A549 (cell line): ENCODE measurements at regions not wholly inside any gene's neighbourhood (a gene's known extent, or its start where the extent isn't known, plus 50 kb on each side); places are given as distances from the start of the nearest gene placed in this dataset.

Experiments
- ATAC-seq, 2 experiments: fragments of 200-7000 bp in 1 of 2; fragments of >200 bp in 1 of 2; cut with Nextera tagmentation in 1 of 2; cut with Tn5 transposase in 1 of 2; 3 replicates each; pipeline versions ENCODE4 v1.8.0 to v1.9.1; 2018 to 2020; ENCODE audit warnings: mild to moderate bottlenecking in 1 of 2, moderate library complexity in 1 of 2
- CTCF ChIA-PET: fragments of 300-600 bp; sonication (Branson Sonifier 250); formaldehyde crosslinking; extraction: SDS; loops from one replicate; lab custom pipeline; 2021; ENCODE audit warnings: antibody characterized with exemption, inconsistent platforms; lab: Yijun Ruan, JAX
- POLR2A ChIA-PET: fragments of 350-600 bp; formaldehyde crosslinking; extraction: SDS; loops from one replicate; lab custom pipeline; 2021; ENCODE audit warnings: antibody characterized with exemption, inconsistent platforms; lab: Yijun Ruan, JAX
- DNase-seq, 2 experiments: peaks; one replicate each; pipeline versions ENCODE4 v3.0.0 to v3.0.0-alpha.2; 2011 to 2016; ENCODE audit warnings: low read depth in 1 of 2, low spot score in 1 of 2
- FAIRE-seq: peaks from 2 replicates; lab custom pipeline; 2011; peaks lifted over from hg19 to GRCh38; lab: Jason Lieb, UNC
- H3K27ac ChIP-seq, 2 experiments: fragments of >200 bp; sonication (Bioruptor Twin); formaldehyde crosslinking; 3 replicates each; pipeline ENCODE4 v1.5.1; 2016 to 2017
- H3K4me1 ChIP-seq: fragments of >200 bp; sonication (Bioruptor Twin); formaldehyde crosslinking; 3 replicates; pipeline ENCODE4 v1.6.1; 2016
- H3K4me2 ChIP-seq: fragments of >200 bp; sonication (Bioruptor Twin); formaldehyde crosslinking; 3 replicates; pipeline ENCODE4 v1.6.1; 2016
- H3K4me3 ChIP-seq: fragments of >200 bp; sonication (Bioruptor Twin); formaldehyde crosslinking; 3 replicates; pipeline ENCODE4 v1.5.1; 2016
- H3K9me3 ChIP-seq: fragments of >200 bp; sonication (Bioruptor Twin); formaldehyde crosslinking; 3 replicates; pipeline ENCODE4 v1.6.1; 2016
- ATOH8 ChIP-seq: fragments of 250-450 bp; sonication (Bioruptor Pico); IDR thresholded peaks from 2 replicates; pipeline ENCODE4 v1.5.0; 2020; ENCODE audit warnings: low read depth, mild to moderate bottlenecking, moderate library complexity
- BHLHE40 ChIP-seq: IDR thresholded peaks from 2 replicates; pipeline ENCODE4 v1.6.1; 2012; ENCODE audit warnings: low read depth, low read length, inconsistent platforms
- CBX2 ChIP-seq: fragments of 200-600 bp; sonication (generic); IDR thresholded peaks from 2 replicates; pipeline ENCODE4 v1.6.1; 2016; ENCODE audit warnings: low read depth, mild to moderate bottlenecking, borderline replicate concordance
- CEBPB ChIP-seq, 2 experiments: fragments of >200 bp in 1 of 2; sonication (Bioruptor Twin) in 1 of 2; formaldehyde crosslinking in 1 of 2; IDR thresholded peaks; 2 replicates each; pipeline ENCODE4 v1.6.1; 2012 to 2016
- CHD2 ChIP-seq: fragments of 150-350 bp; IDR thresholded peaks from 2 replicates; pipeline ENCODE4 v1.6.1; 2014; ENCODE audit warnings: low read length; ENCODE audit not compliant: partially characterized antibody
- E2F6 ChIP-seq: IDR thresholded peaks from 2 replicates; pipeline ENCODE4 v1.6.1; 2012; ENCODE audit warnings: low read depth, borderline replicate concordance
- EHF ChIP-seq: fragments of 250-450 bp; sonication (Bioruptor Pico); IDR thresholded peaks from 2 replicates; pipeline ENCODE4 v1.5.0; 2020; ENCODE audit warnings: mild to moderate bottlenecking
- EHMT2 ChIP-seq: fragments of 200-600 bp; sonication (generic); IDR thresholded peaks from 2 replicates; pipeline ENCODE4 v1.6.1; 2016; ENCODE audit warnings: antibody characterized with exemption, low read depth, mild to moderate bottlenecking, moderate library complexity
- EP300 ChIP-seq, 2 experiments: fragments of >200 bp; sonication (Bioruptor Twin); formaldehyde crosslinking; IDR thresholded peaks; 2 replicates in 1 of 2; 3 replicates in 1 of 2; pipeline ENCODE4 v1.6.1; 2016 to 2017
- FOSL2 ChIP-seq, 2 experiments: fragments of 450-650 bp in 1 of 2; fragments of >200 bp in 1 of 2; sonication (Bioruptor Twin) in 1 of 2; formaldehyde crosslinking; IDR thresholded peaks; 2 replicates each; pipeline versions ENCODE4 v1.5.0 to v1.6.1; 2016 to 2020; ENCODE audit warnings: mild to moderate bottlenecking in 1 of 2, moderate library complexity in 1 of 2
- FOXS1 ChIP-seq: fragments of 250-450 bp; sonication (Bioruptor Pico); IDR thresholded peaks from 2 replicates; pipeline ENCODE4 v1.5.0; 2020; ENCODE audit warnings: mild to moderate bottlenecking, moderate library complexity
- HDAC2 ChIP-seq: fragments of 200-600 bp; sonication (generic); IDR thresholded peaks from 2 replicates; pipeline ENCODE4 v1.6.1; 2016
- HMGXB4 ChIP-seq: fragments of 250-450 bp; sonication (Bioruptor Pico); IDR thresholded peaks from 2 replicates; pipeline ENCODE4 v1.5.0; 2021; ENCODE audit warnings: mild to moderate bottlenecking, moderate library complexity, borderline replicate concordance
- HOXA7 ChIP-seq: fragments of 250-450 bp; sonication (Bioruptor Pico); IDR thresholded peaks from 2 replicates; pipeline ENCODE4 v1.5.0; 2020; ENCODE audit warnings: mild to moderate bottlenecking, moderate library complexity
- HOXB13 ChIP-seq: fragments of 250-450 bp; sonication (Bioruptor Pico); IDR thresholded peaks from 2 replicates; pipeline ENCODE4 v1.5.0; 2020; ENCODE audit warnings: low read depth, mild to moderate bottlenecking, moderate library complexity
- HOXB5 ChIP-seq: fragments of 250-450 bp; sonication (Bioruptor Pico); IDR thresholded peaks from 2 replicates; pipeline ENCODE4 v1.5.0; 2020; ENCODE audit warnings: mild to moderate bottlenecking, moderate library complexity
- JUNB ChIP-seq: fragments of >200 bp; sonication (Bioruptor Twin); formaldehyde crosslinking; IDR thresholded peaks from 2 replicates; pipeline ENCODE4 v1.6.1; 2016
- KDM1A ChIP-seq: fragments of 200-600 bp; sonication (generic); IDR thresholded peaks from 2 replicates; pipeline ENCODE4 v1.6.1; 2016; ENCODE audit warnings: low read depth, mild to moderate bottlenecking
- KDM5A ChIP-seq: fragments of 200-600 bp; sonication (generic); IDR thresholded peaks from 2 replicates; pipeline ENCODE4 v1.6.1; 2016; ENCODE audit warnings: antibody characterized with exemption, mild to moderate bottlenecking
- NPAS2 ChIP-seq: fragments of 250-450 bp; sonication (Bioruptor Pico); IDR thresholded peaks from 2 replicates; pipeline ENCODE4 v1.8.0; 2022; ENCODE audit warnings: mild to moderate bottlenecking, moderate library complexity, borderline replicate concordance
- PHF8 ChIP-seq: fragments of 200-600 bp; sonication (generic); IDR thresholded peaks from 2 replicates; pipeline ENCODE4 v1.6.1; 2016; ENCODE audit warnings: low read depth, mild to moderate bottlenecking, antibody characterized with exemption, moderate library complexity, borderline replicate concordance
- POLR2A ChIP-seq: IDR thresholded peaks from 2 replicates; pipeline ENCODE4 v1.6.1; 2012; ENCODE audit warnings: mild to moderate bottlenecking, low read length
- POLR2AphosphoS2 ChIP-seq: conservative IDR thresholded peaks from 2 replicates; pipeline ENCODE4 v1.6.1; 2012; ENCODE audit warnings: low read length, improper control_type of control experiment, inconsistent platforms
- RAD21 ChIP-seq, 2 experiments: fragments of >200 bp in 1 of 2; sonication (Bioruptor Twin) in 1 of 2; formaldehyde crosslinking in 1 of 2; IDR thresholded peaks in 1 of 2; conservative IDR thresholded peaks in 1 of 2; 2 replicates in 1 of 2; 3 replicates in 1 of 2; pipeline ENCODE4 v1.6.1; 2012 to 2018; ENCODE audit warnings: inconsistent platforms in 1 of 2
- RCOR1 ChIP-seq: fragments of 150-350 bp; IDR thresholded peaks from 2 replicates; pipeline ENCODE4 v1.6.1; 2014; ENCODE audit warnings: antibody characterized with exemption, low read length, low read depth
- REST ChIP-seq: fragments of 200-600 bp; sonication (generic); IDR thresholded peaks from 2 replicates; pipeline ENCODE4 v1.6.1; 2016; ENCODE audit warnings: antibody characterized with exemption, mild to moderate bottlenecking, moderate library complexity
- ZC3H11A ChIP-seq: fragments of 450-650 bp; IDR thresholded peaks from 2 replicates; pipeline ENCODE4 v1.6.1; 2014; ENCODE audit warnings: antibody characterized with exemption, mild to moderate bottlenecking
- WGBS: methylation state at CpG from one replicate; pipeline ENCODE4 v1.1.6; 2017; ENCODE audit errors: missing lambda C conversion rate; 5-methylcytosine and 5-hydroxymethylcytosine counted together

- H3K4me1 ChIP-seq, result no peaks in the 10 kb centered on the region
- no peak for DNase-seq
- no peak for ATAC-seq
- H3K27ac ChIP-seq, result no peak overlapping the region
- ChIA-PET POLR2A (no interaction called here), CTCF (no interaction called here)
- TF ChIP-seq KDM5A, result no peak
- TF ChIP-seq RCOR1, result no peak
- TF ChIP-seq POLR2A, result no peak
- no peak for TF ChIP-seq HMGXB4 (CRISPR knock-in tag)
- no peak for TF ChIP-seq HOXB13
- TF ChIP-seq BHLHE40, result no peak
- no peak for TF ChIP-seq FOSL2 (IDR thresholded peaks at IDR 0.05)
- TF ChIP-seq FOSL2 (CRISPR knock-in tag; IDR thresholded peaks at IDR 0.05), result no peak
- no peak for TF ChIP-seq KDM1A
- TF ChIP-seq POLR2AphosphoS2, result no peak
- TF ChIP-seq PHF8, result no peak
- TF ChIP-seq HDAC2, result no peak
- no peak for TF ChIP-seq CEBPB (IDR thresholded peaks at IDR 0.05)
- no peak for TF ChIP-seq EHF
- no peak for TF ChIP-seq CHD2
- TF ChIP-seq EP300 (IDR thresholded peaks at IDR 0.05), result no peak
- TF ChIP-seq E2F6, result no peak
- no peak for TF ChIP-seq HOXA7 (CRISPR knock-in tag)
- no peak for TF ChIP-seq REST
- FAIRE-seq, result no peak
- no peak overlapping the region for H3K4me3 ChIP-seq
- no peaks in the 10 kb centered on the region for H3K9me3 ChIP-seq
- H3K4me2 ChIP-seq, result no peak overlapping the region
These were observed 996.7 kb upstream of the ADGRL4 start for GRCh38 chr1:80003250-80003649.

GRCh38 chr1:79988401-79988800, 981.9 kb upstream of the ADGRL4 start:
- ATAC-seq, result no peak
- Histone ChIP-seq H3K4me2 (no peak overlapping the region), H3K4me3 (no peak overlapping the region), H3K9me3 (no peaks in the 10 kb centered on the region), H3K27ac (no peak overlapping the region), H3K4me1 (no peaks in the 10 kb centered on the region)
- no peak for FAIRE-seq
- WGBS, result 35% methylated on average over 3 of the region's 3 CpGs
- CTCF ChIA-PET, result no interaction called here
- POLR2A ChIA-PET, result no interaction called here
- DNase-seq, result no peak
- TF ChIP-seq JUNB (no peak), EHMT2 (no peak), CEBPB (IDR thresholded peaks at IDR 0.05) (no peak), ZC3H11A (no peak), HOXB5 (CRISPR knock-in tag) (no peak), FOXS1 (no peak), CBX2 (no peak), ATOH8 (no peak), EHF (no peak), E2F6 (no peak), NPAS2 (no peak), RAD21 (conservative IDR thresholded peaks at IDR 0.05 in 1 of 2, IDR thresholded peaks at IDR 0.05 in 1 of 2) (no peak)
